ENCODE measurements at regions not wholly inside any gene's neighbourhood (a gene's known extent, or its start where the extent isn't known, plus 50 kb on each side); places are given as distances from the start of the nearest gene placed in this dataset.

GRCh38 chr9:12916042-12916441 is 141.2 kb downstream of the LURAP1L start:
- intact Hi-C loops (cut with DNase I): no loop called here
- Histone ChIP-seq H3K9ac (ENCODE audit: low read depth in 2 of 2, low read length in 2 of 2) (no peak overlapping the region), H3K4me3 (no peak overlapping the region), H3K9me3 (no peaks in the 10 kb centered on the region), H3K36me3 (no peaks in the 10 kb centered on the region), H3K27ac (no peak overlapping the region), H3K4me1 (no peaks in the 10 kb centered on the region), H3K27me3 (no peaks in the 10 kb centered on the region)
- DNase-seq: no peak
- TF ChIP-seq CTCF (IDR thresholded peaks at IDR 0.05): no peak

- Histone ChIP-seq H3K27ac (no peak overlapping the region), H3K36me3 (no peaks in the 10 kb centered on the region)
Observed at GRCh38 chr9:12920437-12920836, 145.6 kb downstream of the LURAP1L start.

GRCh38 chr9:12921621-12922020 is 146.8 kb downstream of the LURAP1L start:
- Histone ChIP-seq H3K9ac (ENCODE audit: low read depth in 2 of 2, low read length in 2 of 2) (no peak overlapping the region), H3K36me3 (no peaks in the 10 kb centered on the region), H3K4me1 (no peaks in the 10 kb centered on the region), H3K27ac (no peak overlapping the region), H3K27me3 (no peaks in the 10 kb centered on the region), H3K9me3 (no peaks in the 10 kb centered on the region), H3K4me3 (no peak overlapping the region)
- intact Hi-C loops (cut with DNase I): no loop called here
- no peak for TF ChIP-seq CTCF (IDR thresholded peaks at IDR 0.05)
- DNase-seq: no peak

More at GRCh38 chr9:12920437-12920836, 145.6 kb downstream of the LURAP1L start:
- no peak overlapping the region for H3K4me3 ChIP-seq
- no peaks in the 10 kb centered on the region for H3K9me3 ChIP-seq
- no peaks in the 10 kb centered on the region for H3K4me1 ChIP-seq
- H3K27me3 ChIP-seq: no peaks in the 10 kb centered on the region
- H3K9ac ChIP-seq (ENCODE audit: low read depth in 2 of 2, low read length in 2 of 2): no peak overlapping the region
- TF ChIP-seq CTCF (IDR thresholded peaks at IDR 0.05): no peak
- intact Hi-C loops (cut with DNase I): no loop called here
- DNase-seq: no peak

- TF ChIP-seq CTCF (IDR thresholded peaks at IDR 0.05): no peak
- Histone ChIP-seq H3K4me3 (no peak overlapping the region), H3K27me3 (no peaks in the 10 kb centered on the region), H3K36me3 (no peaks in the 10 kb centered on the region), H3K9ac (ENCODE audit: low read depth in 2 of 2, low read length in 2 of 2) (no peak overlapping the region), H3K4me1 (no peaks in the 10 kb centered on the region), H3K27ac (no peak overlapping the region), H3K9me3 (no peaks in the 10 kb centered on the region)
- intact Hi-C loops (cut with DNase I): no loop called here
- no peak for DNase-seq
Observed at GRCh38 chr9:12922224-12922866, 147.5 kb downstream of the LURAP1L start.

GRCh38 chr9:12923468-12924009 is 148.7 kb downstream of the LURAP1L start:
- no peak for DNase-seq
- no peak overlapping the region for H3K27ac ChIP-seq

More at GRCh38 chr9:12923468-12924009, 148.7 kb downstream of the LURAP1L start:
- Histone ChIP-seq H3K9ac (ENCODE audit: low read depth in 2 of 2, low read length in 2 of 2) (no peak overlapping the region), H3K27me3 (no peaks in the 10 kb centered on the region), H3K36me3 (no peaks in the 10 kb centered on the region), H3K4me1 (no peaks in the 10 kb centered on the region), H3K4me3 (no peak overlapping the region), H3K9me3 (no peaks in the 10 kb centered on the region)
- TF ChIP-seq CTCF (IDR thresholded peaks at IDR 0.05): no peak
- intact Hi-C loops (cut with DNase I): no loop called here

Measured in colonic mucosa (tissue), 4 donors.